HG02588 (cell line): ENCODE measurements at regions not wholly inside any gene's neighbourhood (a gene's known extent, or its start where the extent isn't known, plus 50 kb on each side); places are given as distances from the start of the nearest gene placed in this dataset.

Experiments used
- ATAC-seq: cut with Tn5 transposase; IDR thresholded peaks from one replicate; pipeline ENCODE4 v1.9.1; 2021; ENCODE audit warnings: mild to moderate bottlenecking, moderate library complexity; ENCODE audit not compliant: unreplicated experiment

DNA sequence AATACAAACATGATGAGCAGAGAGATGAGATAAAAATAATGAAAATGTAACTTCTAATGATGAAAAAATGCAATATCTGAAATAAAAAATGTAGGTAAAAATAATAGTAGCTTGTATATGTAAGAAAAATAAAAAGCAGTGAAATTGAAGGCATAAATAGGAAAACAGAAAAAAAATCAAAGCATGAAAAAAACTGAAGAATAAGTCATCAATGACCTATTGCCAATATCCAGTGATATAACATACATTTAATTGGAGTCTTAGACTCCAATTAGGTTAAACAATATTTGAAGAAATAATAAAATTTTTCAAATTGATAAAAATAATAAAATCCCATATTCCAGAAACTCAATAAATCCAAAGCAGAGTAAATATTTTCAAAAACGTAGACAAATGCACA, 114.0 kb upstream of the HDGFL1 start:
- ATAC-seq = no peak

- ATAC-seq = no peak
Observed at GRCh38 chr6:22457996-22458395, 111.4 kb upstream of the HDGFL1 start.

GRCh38 chr6:22466665-22467245, 102.6 kb upstream of the HDGFL1 start:
- no peak for ATAC-seq

GRCh38 chr6:22467645-22468044, 101.7 kb upstream of the HDGFL1 start:
- ATAC-seq = no peak

- ATAC-seq = no peak
Observed at GRCh38 chr6:22468256-22468965, 101.0 kb upstream of the HDGFL1 start.

- ATAC-seq = no peak
Observed at GRCh38 chr6:22470454-22471131, 98.8 kb upstream of the HDGFL1 start.

DNA sequence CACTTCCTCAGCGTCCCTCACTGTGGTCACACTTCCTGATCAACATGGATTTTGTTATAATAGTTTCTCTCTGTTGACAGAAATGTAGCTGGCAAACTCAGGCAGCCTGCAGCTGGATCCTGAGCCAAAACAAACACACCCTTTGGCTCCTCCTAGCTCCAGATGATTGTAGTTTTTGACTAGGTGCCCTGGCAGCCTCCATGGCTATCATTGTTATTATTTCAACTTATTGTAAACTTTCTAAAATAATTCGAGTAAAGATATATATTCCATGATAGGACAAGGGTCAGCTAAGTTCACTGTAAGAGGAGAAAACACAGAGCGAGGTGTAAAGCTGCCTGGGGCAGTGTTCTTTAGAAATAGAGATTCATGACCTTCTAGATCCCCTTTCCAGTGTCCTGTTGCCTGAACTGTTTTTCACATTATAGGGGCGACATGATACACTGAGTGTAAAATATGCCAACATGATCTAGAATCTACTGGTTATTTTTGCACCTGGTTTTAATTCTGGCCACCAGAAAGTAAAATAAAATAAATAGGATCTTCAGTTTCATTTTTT, 98.2 kb upstream of the HDGFL1 start:
- ATAC-seq = no peak

DNA sequence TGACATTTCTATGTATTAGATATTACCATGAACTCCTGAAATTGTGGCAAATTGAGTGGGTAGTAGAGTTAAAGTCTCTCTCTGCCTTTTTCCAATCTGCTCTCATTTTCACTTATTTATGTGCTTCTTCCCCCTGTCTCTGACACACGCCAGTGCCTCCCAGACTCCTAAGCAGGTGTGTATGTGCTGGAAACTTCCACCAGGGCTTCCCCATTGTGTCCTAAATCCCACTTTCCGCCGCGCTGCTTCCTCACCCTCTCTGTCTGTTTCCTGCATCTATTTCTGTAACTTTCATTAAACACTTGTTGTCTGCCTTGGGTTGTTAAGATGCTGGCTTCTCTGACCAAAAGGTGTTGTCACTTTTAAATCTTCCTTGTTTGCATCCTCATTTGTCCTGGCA, 97.6 kb upstream of the HDGFL1 start:
- ATAC-seq = no peak

DNA sequence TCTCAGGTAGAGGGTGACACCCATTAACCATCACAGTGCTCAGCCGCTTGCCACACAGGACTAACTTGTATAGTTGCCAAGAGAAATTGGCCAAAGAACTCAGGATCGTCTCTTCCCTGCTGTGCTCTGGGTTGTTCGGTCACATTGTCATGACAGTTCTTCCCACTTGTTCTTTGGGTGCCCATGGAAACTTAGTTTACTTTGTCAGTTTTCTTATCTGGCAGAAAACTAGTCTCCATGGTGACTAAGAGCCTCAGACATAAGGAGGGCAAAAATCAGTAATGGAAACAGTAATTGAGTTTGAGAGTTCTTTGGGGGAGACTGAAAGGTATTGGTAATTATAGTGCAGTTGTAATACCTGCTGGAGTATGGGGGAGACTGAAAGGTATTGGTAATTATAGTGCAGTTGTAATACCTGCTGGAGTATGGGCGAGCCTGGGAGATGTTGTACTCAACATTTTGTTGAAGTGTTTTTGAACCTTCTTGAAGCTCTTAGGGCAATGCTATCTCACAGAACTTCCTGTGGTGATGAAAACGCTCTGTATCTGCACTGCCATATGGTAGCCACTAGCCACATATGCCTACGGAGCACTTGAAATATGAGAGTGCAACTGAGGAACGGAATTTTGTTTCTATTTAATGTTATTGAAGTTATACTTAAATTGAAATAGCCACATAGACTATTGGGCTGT, 95.2 kb upstream of the HDGFL1 start:
- ATAC-seq = no peak

DNA sequence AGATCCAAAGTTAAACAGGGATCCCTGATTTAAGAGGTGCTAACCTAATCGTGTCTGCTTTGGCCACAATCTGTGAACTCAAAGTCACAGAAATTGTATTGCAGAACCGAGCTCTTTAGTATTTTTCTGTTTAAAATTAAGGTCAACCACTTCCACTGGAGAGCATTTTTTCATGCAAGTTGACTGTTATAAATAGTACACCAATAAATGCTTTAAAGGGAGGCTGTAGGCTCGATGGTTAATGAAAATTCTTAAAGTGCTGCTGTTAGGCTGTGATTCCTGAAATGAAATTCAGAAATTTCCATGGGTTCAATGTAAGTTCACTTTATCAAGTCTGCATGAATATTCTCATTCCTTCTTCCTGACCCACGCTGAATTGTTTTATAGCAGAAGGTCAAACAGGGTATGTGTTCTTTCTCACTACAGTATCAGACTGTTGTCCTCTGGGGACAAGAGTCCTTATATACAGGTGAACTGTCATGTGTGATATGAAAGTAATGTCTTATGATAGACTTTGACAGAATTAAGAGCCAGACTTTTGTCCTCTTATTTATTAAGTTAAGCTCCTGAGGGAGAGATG, 92.5 kb upstream of the HDGFL1 start:
- ATAC-seq = no peak

- no peak for ATAC-seq
Observed at GRCh38 chr6:22497276-22497675, 72.1 kb upstream of the HDGFL1 start.

DNA sequence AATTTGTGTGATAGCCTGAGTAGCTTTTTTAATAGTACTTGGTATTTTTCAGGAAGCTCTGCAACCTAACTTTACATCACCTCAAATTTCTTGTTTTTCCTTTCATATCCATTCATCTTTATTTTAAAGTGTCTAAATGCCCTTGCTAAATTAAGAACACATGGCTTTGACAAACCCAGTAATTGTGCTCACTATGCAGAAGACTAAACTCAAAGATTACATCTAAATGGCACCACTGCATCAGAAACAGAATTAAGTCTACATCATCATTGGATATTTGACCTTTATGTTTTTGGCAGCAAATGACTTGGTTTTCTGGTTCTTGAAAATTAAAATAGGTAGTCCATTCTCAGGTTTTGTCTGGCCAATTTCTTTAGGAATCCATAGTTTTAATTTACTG, 69.6 kb upstream of the HDGFL1 start:
- no peak for ATAC-seq

- ATAC-seq = no peak
Observed at GRCh38 chr6:22506496-22506895, 62.9 kb upstream of the HDGFL1 start.

GRCh38 chr6:22512686-22513427, 56.5 kb upstream of the HDGFL1 start:
- ATAC-seq = no peak

- no peak for ATAC-seq
Observed at GRCh38 chr6:22513667-22514066, 55.7 kb upstream of the HDGFL1 start.

GRCh38 chr6:22519237-22519636, 50.1 kb upstream of the HDGFL1 start:
- ATAC-seq = no peak
